ENCODE measurements at regions not wholly inside any gene's neighbourhood (a gene's known extent, or its start where the extent isn't known, plus 50 kb on each side); places are given as distances from the start of the nearest gene placed in this dataset.

DNA sequence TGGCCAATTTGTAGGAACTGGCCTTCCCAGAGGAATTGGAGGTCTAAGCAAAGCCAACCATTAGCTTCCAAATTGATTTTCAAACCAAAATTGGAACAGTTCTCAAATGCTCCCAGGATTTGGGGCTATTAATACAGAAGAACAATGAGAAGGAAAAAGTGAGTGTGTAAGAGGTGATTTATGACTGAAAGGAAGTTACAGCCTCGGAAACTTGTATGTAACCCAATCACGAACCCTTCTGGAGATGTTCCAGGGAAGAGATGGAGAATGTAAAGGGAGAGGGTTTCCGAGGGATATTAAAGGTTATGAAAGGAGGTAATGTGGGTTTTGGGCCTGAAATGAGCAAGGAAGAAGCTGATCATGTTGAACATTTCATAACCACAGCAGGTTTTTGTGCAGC is 93.2 kb upstream of the CXCL14 start:
- TF ChIP-seq, protein P1, sequence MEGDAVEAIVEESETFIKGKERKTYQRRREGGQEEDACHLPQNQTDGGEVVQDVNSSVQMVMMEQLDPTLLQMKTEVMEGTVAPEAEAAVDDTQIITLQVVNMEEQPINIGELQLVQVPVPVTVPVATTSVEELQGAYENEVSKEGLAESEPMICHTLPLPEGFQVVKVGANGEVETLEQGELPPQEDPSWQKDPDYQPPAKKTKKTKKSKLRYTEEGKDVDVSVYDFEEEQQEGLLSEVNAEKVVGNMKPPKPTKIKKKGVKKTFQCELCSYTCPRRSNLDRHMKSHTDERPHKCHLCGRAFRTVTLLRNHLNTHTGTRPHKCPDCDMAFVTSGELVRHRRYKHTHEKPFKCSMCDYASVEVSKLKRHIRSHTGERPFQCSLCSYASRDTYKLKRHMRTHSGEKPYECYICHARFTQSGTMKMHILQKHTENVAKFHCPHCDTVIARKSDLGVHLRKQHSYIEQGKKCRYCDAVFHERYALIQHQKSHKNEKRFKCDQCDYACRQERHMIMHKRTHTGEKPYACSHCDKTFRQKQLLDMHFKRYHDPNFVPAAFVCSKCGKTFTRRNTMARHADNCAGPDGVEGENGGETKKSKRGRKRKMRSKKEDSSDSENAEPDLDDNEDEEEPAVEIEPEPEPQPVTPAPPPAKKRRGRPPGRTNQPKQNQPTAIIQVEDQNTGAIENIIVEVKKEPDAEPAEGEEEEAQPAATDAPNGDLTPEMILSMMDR (IDR thresholded peaks at IDR 0.05; ENCODE audit: extremely low read depth, insufficient read depth, missing control alignments): no peak
- DNase-seq (ENCODE audit: low spot score): no peak
- in situ Hi-C loops (cut with MboI; ENCODE audit: low pct_unique_long_range_greater_than_20kb, low sequenced_read_pairs, unreplicated experiment): no loop called here

- no peak for DNase-seq (ENCODE audit: low spot score)
- in situ Hi-C loops (cut with MboI; ENCODE audit: low pct_unique_long_range_greater_than_20kb, low sequenced_read_pairs, unreplicated experiment): no loop called here
- TF ChIP-seq, protein P1 (IDR thresholded peaks at IDR 0.05; ENCODE audit: extremely low read depth, insufficient read depth, missing control alignments): no peak
These were observed 92.4 kb upstream of the CXCL14 start for GRCh38 chr5:135671052-135671705.

DNA sequence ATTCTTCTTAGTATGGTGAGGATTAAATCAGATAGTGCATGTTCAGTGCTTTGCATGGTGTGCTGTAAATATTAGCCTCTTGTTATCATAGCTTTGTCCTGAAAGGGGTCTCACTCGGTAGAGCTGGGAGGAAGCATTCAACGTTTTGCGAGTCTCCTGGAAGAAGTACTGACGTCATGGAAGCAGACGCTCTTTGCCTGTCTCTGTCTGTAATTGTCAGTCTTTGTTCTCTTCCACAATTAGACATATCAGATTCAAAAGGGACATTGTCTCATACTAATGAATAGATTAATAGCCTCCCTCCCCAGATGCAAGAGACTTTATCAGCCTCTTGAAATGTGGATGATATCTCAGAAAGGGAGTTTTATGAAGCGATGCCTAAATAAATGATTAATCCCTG is 91.8 kb upstream of the CXCL14 start:
- in situ Hi-C loops (cut with MboI; ENCODE audit: low pct_unique_long_range_greater_than_20kb, low sequenced_read_pairs, unreplicated experiment): no loop called here
- no peak for DNase-seq (ENCODE audit: low spot score)
- TF ChIP-seq, protein P1 (IDR thresholded peaks at IDR 0.05; ENCODE audit: extremely low read depth, insufficient read depth, missing control alignments): no peak

GRCh38 chr5:135669416-135669815 is 90.6 kb upstream of the CXCL14 start:
- TF ChIP-seq, protein P1 (IDR thresholded peaks at IDR 0.05; ENCODE audit: extremely low read depth, insufficient read depth, missing control alignments): no peak

GRCh38 chr5:135667673-135668072 is 88.9 kb upstream of the CXCL14 start:
- no peak for DNase-seq (ENCODE audit: low spot score)
- TF ChIP-seq, protein P1 (IDR thresholded peaks at IDR 0.05; ENCODE audit: extremely low read depth, insufficient read depth, missing control alignments): no peak
- in situ Hi-C loops (cut with MboI; ENCODE audit: low pct_unique_long_range_greater_than_20kb, low sequenced_read_pairs, unreplicated experiment): no loop called here

More at GRCh38 chr5:135669416-135669815, 90.6 kb upstream of the CXCL14 start:
- no peak for DNase-seq (ENCODE audit: low spot score)
- in situ Hi-C loops (cut with MboI; ENCODE audit: low pct_unique_long_range_greater_than_20kb, low sequenced_read_pairs, unreplicated experiment): no loop called here

DNA sequence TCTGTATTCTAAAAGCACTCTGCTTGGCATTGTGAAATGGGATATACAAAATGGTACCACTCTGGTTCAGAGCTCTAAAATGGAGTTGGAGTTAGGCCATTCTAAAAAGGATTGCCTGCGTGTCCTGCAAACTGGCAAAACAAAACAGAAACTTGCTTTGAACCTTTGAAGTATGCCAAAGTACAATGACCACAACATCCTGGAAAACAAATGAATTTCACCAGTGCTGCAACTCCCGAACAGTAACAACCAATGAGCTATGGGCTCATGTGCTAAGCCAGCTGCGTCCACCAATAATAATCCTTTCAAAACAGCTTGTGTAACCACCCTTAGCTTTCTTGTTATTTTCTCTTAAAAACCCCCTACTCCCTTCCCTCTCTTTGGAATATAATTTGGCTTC is 88.4 kb upstream of the CXCL14 start:
- no peak for DNase-seq (ENCODE audit: low spot score)
- in situ Hi-C loops (cut with MboI; ENCODE audit: low pct_unique_long_range_greater_than_20kb, low sequenced_read_pairs, unreplicated experiment): no loop called here
- TF ChIP-seq, protein P1 (IDR thresholded peaks at IDR 0.05; ENCODE audit: extremely low read depth, insufficient read depth, missing control alignments): no peak

Data from GM13977 (cell line).